Myocyte (in vitro differentiated cells): ENCODE measurements at regions not wholly inside any gene's neighbourhood (a gene's known extent, or its start where the extent isn't known, plus 50 kb on each side); places are given as distances from the start of the nearest gene placed in this dataset.

Source experiments
- DNase-seq: peaks from one replicate; pipeline ENCODE4 v3.0.0-alpha.2; 2012; ENCODE audit warnings: low read depth

DNA sequence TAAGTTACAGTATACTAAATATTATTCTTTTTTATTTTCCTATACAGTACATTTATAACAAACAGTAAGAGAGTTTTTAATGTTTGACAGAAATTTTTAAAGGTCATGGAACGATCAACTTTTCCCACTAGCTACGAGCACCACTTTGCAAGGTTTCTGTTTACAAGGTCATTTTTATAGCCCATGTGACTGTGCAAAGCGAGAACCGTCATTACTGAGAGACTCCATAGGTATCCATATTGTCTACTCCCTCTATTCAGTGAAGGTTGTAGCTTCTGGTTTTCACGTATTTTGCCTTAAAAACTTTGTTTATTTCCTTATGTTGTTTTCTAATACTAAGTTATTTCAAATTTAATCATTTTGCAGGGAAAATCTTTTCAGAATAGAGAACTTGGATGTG is 186.3 kb upstream of the RGMB start:
- DNase-seq: no peak

- peak; percentile 41 for DNase-seq
Measured at GRCh38 chr5:98588215-98588614, 185.2 kb upstream of the RGMB start.

DNA sequence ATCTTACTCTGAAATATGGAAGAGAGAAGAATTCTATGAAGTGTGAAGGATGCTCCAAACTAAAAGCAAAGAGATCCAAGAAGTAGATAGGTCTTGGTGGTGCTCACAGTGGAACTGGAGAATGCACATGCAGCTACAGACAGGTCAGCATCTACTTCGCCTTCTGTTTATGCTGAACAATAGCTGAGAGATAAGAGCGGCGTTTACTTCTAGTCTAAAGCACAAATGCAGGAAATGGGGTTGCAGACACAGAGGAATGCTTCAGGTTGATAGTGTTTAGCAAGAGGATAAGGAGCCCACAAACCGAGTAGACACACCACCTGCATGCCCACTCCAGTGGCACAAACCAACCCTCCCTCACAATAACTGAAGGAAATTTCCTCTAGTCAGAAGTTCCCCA is 180.0 kb upstream of the RGMB start:
- DNase-seq: no peak

GRCh38 chr5:98594098-98594497 is 179.4 kb upstream of the RGMB start:
- no peak for DNase-seq

- no peak for DNase-seq
Measured at GRCh38 chr5:98599016-98599415, 174.4 kb upstream of the RGMB start.

DNA sequence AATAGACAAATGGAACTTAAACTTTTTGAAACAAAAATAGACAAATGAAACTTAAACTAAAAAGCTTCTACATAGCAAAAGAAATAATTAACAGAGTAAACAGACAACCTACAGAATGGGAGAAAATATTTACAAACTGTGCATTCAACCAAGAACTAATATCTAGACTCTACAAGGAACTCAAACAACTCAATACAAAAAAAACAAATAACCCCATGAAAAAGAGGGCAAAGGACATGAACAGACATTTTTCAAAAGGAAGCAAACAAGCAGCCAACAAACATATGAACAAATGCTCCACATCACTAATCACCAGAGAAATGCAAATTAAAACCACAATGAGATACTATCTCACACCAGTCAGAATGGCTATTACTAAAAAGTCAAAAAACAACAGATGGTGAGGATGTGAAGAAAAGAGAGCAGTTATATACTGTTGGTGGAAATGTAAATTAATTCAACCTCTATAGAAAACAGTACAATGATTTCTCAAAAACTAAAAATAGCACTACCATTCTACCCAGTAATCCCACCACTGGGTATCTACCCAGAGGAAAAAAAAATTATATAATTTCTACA is 170.8 kb upstream of the RGMB start:
- no peak for DNase-seq

- DNase-seq: no peak
Measured at GRCh38 chr5:98603456-98603855, 170.0 kb upstream of the RGMB start.

GRCh38 chr5:98604301-98604700 is 169.2 kb upstream of the RGMB start:
- DNase-seq: peak; percentile 56

DNA sequence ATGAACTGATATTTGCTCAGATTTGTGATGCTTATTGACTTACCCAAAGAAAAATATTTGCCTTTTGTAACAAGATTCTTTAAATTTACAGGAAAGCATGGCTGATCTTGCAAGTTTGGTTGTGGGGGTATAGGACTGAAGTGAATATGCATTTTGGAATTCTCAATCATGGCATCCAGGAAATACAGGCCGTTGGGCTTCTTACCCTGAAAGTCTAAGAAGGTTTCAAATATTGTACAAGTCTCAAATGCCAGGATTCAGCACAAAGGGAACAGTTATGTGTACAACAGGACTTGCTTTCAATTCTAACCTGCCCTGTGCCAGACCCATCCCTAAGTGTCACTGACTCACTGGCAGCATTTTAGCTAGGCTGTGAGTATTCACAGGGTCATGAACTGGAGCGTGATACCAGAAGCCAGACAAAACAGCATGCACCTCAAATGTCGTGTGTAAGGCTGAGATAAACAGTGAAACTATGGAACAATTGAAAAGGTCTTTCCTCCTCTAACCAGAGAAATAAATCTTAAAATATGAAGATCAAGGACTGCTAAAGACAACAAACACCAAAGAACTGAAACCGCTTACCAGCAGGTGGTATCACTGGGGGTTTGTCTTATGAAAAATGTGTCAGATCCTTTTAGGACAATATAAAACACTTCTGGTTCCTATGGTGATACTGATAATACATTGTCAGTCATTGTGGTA is 168.6 kb upstream of the RGMB start:
- peak; percentile 25 for DNase-seq

- no peak for DNase-seq
Measured at GRCh38 chr5:98605426-98605825, 168.0 kb upstream of the RGMB start.

DNA sequence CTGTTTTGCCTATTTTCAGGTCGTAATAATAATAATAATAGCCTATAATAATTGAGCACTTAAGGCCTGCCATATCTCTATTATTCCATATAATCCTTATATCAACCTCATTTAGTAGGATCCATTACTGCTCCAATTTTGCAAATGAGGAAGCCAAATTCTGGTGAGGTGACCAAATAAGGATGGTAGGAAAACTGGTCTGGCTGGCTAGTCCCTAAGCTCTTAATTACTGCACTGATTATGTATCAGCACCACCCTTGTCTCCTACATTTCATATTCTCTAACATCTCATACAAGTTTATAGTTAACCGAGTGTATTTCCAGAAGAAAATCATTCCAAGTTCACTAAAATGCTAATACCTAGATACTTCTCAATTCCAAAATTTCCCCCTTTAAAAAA is 166.5 kb upstream of the RGMB start:
- DNase-seq: no peak

- DNase-seq: no peak
Measured at GRCh38 chr5:98608052-98608451, 165.4 kb upstream of the RGMB start.

DNA sequence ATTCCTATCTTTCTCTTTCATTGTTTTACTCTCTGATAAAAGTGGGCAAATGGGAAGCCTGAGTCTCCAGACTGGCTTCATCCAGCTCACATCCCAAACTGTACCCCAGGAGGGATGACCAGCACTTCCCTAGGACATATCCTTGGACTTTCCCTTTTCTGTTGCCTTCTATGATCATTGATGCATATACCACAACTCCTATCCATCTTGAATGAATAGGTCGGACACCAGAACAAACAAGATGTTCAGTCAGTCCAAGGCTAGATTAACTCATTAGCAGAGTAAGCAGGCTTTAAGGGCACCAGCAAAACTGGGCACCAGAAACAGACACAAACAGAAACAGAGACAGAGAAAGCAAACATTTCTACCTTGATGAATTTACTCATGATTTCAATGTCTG is 159.1 kb upstream of the RGMB start:
- DNase-seq: no peak

GRCh38 chr5:98621821-98622220 is 151.6 kb upstream of the RGMB start:
- no peak for DNase-seq

DNA sequence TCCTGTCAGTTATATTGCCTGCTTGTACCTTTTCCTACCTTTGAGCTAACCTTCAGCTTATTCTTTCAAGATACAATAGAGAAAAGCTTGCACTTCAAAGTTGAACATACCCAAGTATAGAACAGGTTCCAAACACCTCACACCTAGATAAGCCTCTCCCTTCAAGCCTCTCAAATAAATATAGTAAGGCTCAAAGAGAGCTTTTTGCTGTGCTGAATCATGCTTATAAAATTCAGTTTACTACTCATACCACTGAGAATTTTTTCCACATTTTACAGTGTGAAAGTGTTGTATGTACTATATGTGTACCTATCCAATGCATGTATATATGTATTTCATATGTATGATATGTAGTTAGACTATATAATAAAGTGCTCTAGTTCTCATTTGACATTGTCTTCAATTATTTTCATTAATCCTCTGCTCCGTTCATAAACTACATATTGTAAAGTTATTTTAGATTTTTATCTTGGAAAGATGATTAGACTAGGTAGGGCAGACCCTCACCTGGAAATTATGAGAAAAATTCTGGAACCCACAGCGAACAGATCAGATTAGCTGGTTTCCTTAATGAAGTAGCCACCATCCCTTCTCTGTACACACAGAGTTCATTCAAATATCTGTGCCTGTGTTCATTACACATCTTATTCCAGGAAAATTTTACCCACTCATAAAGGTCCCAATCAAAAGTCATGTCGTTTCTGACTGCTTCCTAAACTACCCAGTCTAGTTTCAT is 149.2 kb upstream of the RGMB start:
- DNase-seq: no peak

GRCh38 chr5:98627121-98627520 is 146.3 kb upstream of the RGMB start:
- no peak for DNase-seq

- no peak for DNase-seq
Measured at GRCh38 chr5:98630621-98631020, 142.8 kb upstream of the RGMB start.

DNA sequence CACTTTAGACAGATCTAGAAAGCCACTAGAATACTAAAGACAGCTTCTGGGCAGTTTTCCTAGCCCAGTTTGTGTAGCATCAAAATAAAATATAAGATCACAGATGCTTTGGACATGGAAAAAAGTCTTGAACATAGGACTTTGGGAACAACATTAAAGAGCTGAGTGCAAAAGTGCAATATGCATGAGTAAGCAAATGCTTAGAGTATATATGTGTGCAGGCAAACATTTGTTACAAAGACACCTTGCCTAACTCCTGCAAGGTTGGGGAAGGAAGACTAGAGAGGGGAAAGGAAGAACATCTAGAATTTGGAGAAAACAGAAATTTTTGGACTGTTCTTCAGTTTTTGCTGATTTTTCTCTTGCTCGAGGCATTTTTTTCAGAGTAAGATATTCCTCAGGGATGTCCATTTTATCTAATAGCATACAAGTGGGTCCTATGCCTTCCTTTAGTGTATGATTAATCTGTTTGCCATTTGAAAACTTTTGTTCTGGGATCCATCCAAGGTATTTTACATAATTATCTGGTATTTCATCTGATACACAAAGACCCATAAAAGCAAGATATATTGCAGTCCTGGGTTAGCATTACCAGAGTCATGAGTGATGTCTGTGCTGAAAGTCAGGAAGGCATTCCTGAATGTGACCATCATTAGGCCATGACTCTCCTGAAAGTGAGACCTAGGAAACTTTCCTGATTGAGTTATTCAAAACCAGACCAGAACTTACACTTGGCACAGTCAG is 142.0 kb upstream of the RGMB start:
- DNase-seq: peak; percentile 20

DNA sequence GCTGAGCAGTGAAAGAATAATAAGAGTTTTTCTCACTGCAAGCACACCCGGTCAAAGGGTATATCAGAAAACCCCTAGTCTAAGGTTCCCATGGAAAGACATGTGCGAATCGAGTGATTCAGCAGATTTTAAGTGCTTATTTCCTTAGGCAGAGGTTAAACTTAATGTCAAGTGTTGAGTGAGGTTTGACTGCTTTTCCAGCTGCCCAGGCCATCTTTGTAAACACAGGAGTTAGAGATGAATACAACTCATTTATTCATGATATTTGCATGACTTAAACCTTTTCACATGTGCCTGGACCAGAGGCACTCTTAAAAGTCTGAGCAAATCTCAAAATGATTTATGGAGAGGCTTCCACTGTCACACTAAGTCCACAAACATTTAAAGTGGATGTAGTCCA is 137.8 kb upstream of the RGMB start:
- DNase-seq: peak; percentile 66

GRCh38 chr5:98637116-98637515 is 136.3 kb upstream of the RGMB start:
- DNase-seq: no peak

GRCh38 chr5:98637557-98637956 is 135.9 kb upstream of the RGMB start:
- peak; percentile 32 for DNase-seq

DNA sequence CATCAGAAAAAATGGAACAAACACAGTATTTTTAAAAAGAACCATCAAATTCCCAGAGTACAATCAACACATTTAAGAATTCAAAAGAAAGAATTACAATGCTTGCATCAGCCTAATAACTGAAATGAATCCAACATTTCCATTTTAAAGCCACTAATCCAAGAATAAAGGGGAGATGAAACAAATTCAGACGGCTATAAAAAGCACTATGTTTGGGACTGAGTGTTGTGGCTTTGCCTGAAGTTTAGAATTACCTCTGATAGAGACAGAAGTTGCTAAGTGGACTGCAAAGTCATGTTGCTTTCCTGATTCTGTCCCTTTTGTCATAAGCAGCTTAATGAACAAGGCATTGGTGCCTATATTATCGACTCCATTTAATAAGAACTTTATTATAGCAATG is 135.4 kb upstream of the RGMB start:
- DNase-seq: peak; percentile 65
